ENCODE measurements at regions not wholly inside any gene's neighbourhood (a gene's known extent, or its start where the extent isn't known, plus 50 kb on each side); places are given as distances from the start of the nearest gene placed in this dataset.

- no peak for TF ChIP-seq ZBTB33 (IDR thresholded peaks at IDR 0.05; ENCODE audit: extremely low read depth, insufficient replicate concordance, low read length)
- TF ChIP-seq EZH2 (IDR thresholded peaks at IDR 0.05), result no peak
- TF ChIP-seq, protein P1, sequence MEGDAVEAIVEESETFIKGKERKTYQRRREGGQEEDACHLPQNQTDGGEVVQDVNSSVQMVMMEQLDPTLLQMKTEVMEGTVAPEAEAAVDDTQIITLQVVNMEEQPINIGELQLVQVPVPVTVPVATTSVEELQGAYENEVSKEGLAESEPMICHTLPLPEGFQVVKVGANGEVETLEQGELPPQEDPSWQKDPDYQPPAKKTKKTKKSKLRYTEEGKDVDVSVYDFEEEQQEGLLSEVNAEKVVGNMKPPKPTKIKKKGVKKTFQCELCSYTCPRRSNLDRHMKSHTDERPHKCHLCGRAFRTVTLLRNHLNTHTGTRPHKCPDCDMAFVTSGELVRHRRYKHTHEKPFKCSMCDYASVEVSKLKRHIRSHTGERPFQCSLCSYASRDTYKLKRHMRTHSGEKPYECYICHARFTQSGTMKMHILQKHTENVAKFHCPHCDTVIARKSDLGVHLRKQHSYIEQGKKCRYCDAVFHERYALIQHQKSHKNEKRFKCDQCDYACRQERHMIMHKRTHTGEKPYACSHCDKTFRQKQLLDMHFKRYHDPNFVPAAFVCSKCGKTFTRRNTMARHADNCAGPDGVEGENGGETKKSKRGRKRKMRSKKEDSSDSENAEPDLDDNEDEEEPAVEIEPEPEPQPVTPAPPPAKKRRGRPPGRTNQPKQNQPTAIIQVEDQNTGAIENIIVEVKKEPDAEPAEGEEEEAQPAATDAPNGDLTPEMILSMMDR (IDR thresholded peaks at IDR 0.05 in 2 of 3, conservative IDR thresholded peaks at IDR 0.05 in 1 of 3; ENCODE audit: borderline replicate concordance in 1 of 3, insufficient read depth in 1 of 3, low read depth in 2 of 3, low read length in 2 of 3), result no peak
- TF ChIP-seq POLR2AphosphoS5 (IDR thresholded peaks at IDR 0.05; ENCODE audit: low read depth, low read length), result no peak
- no peak for TF ChIP-seq POLR2A (IDR thresholded peaks at IDR 0.05; ENCODE audit: borderline replicate concordance, extremely low read depth, insufficient read depth, insufficient read length)
- TF ChIP-seq, protein P2, sequence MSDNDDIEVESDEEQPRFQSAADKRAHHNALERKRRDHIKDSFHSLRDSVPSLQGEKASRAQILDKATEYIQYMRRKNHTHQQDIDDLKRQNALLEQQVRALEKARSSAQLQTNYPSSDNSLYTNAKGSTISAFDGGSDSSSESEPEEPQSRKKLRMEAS (IDR thresholded peaks at IDR 0.05), result no peak
Measured at GRCh38 chr12:97006585-97006984, 99.5 kb downstream of the NEDD1 start.

All from HCT116 (cell line).